OCI-LY3 (cell line): ENCODE measurements at regions not wholly inside any gene's neighbourhood (a gene's known extent, or its start where the extent isn't known, plus 50 kb on each side); places are given as distances from the start of the nearest gene placed in this dataset.

Experiments
- H2AFZ ChIP-seq: fragments of 200-600, 300-600 bp; shearing (Covaris generic); 2 replicates; pipeline ENCODE4 v1.6.0; 2014; ENCODE audit warnings: antibody characterized with exemption, low read depth, low read length
- H3K27ac ChIP-seq: fragments of 200-600, 300-600 bp; sonication (generic); 2 replicates; pipeline ENCODE4 v1.5.1; 2014; ENCODE audit warnings: mild to moderate bottlenecking, low read length, moderate library complexity, mixed read lengths
- H3K27me3 ChIP-seq: fragments of 200-600, 300-600 bp; sonication (generic); 2 replicates; pipeline ENCODE4 v1.6.1; 2014; ENCODE audit warnings: low read depth, low read length, mixed read lengths
- H3K36me3 ChIP-seq: fragments of 200-600, 300-600 bp; sonication (generic); replicated peaks from 2 replicates; pipeline ENCODE3; 2014; ENCODE audit warnings: low read depth, low read length, mixed read lengths
- H3K4me1 ChIP-seq: fragments of 300-600, 200-600 bp; sonication (generic); 2 replicates; pipeline ENCODE4 v1.6.1; 2014; ENCODE audit warnings: low read length, mixed read lengths
- H3K4me2 ChIP-seq: fragments of 200-600, 300-600 bp; sonication (generic); 2 replicates; pipeline ENCODE4 v1.6.1; 2014; ENCODE audit warnings: low read length, mixed read lengths
- H3K4me3 ChIP-seq: fragments of 300-600, 200-600 bp; sonication (generic); 2 replicates; pipeline ENCODE4 v1.5.1; 2014; ENCODE audit warnings: antibody characterized with exemption, mild to moderate bottlenecking, low read length, moderate library complexity
- H3K79me2 ChIP-seq: fragments of 300-600, 200-600 bp; shearing (Covaris generic); 2 replicates; pipeline ENCODE4 v1.6.1; 2014; ENCODE audit warnings: mild to moderate bottlenecking, low read length, mixed read lengths
- H3K9ac ChIP-seq: fragments of 300-600, 200-600 bp; shearing (Covaris generic); 2 replicates; pipeline ENCODE4 v1.6.0; 2014; ENCODE audit warnings: mild to moderate bottlenecking, low read length, moderate library complexity
- H3K9me3 ChIP-seq: fragments of 200-600, 300-600 bp; shearing (Covaris generic); 2 replicates; pipeline ENCODE4 v1.6.1; 2014; ENCODE audit warnings: low read length, mixed read lengths; ENCODE audit not compliant: insufficient read depth
- H4K20me1 ChIP-seq: fragments of 200-600, 300-600 bp; sonication (generic); 2 replicates; pipeline ENCODE4 v1.6.1; 2016; ENCODE audit warnings: low read length, mixed read lengths; ENCODE audit not compliant: insufficient read depth
- EZH2phosphoT487 ChIP-seq: fragments of 200-600 bp; shearing (Covaris generic); IDR thresholded peaks from 2 replicates; pipeline ENCODE4 v1.6.1; 2018; ENCODE audit warnings: antibody characterized with exemption, mixed run types, low read depth
- TF ChIP-seq, protein P1 (sequence below): fragments of 200-600, 300-600 bp; sonication (generic); IDR thresholded peaks from 2 replicates; pipeline ENCODE4 v1.5.1; 2014; ENCODE audit warnings: antibody characterized with exemption, low read length, low read depth

- Histone ChIP-seq H4K20me1 (no peaks in the 10 kb centered on the region), H3K4me2 (no peak overlapping the region)
- TF ChIP-seq, protein P1, sequence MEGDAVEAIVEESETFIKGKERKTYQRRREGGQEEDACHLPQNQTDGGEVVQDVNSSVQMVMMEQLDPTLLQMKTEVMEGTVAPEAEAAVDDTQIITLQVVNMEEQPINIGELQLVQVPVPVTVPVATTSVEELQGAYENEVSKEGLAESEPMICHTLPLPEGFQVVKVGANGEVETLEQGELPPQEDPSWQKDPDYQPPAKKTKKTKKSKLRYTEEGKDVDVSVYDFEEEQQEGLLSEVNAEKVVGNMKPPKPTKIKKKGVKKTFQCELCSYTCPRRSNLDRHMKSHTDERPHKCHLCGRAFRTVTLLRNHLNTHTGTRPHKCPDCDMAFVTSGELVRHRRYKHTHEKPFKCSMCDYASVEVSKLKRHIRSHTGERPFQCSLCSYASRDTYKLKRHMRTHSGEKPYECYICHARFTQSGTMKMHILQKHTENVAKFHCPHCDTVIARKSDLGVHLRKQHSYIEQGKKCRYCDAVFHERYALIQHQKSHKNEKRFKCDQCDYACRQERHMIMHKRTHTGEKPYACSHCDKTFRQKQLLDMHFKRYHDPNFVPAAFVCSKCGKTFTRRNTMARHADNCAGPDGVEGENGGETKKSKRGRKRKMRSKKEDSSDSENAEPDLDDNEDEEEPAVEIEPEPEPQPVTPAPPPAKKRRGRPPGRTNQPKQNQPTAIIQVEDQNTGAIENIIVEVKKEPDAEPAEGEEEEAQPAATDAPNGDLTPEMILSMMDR = no peak
- TF ChIP-seq EZH2phosphoT487 = no peak
These were observed 105.8 kb downstream of the TNFSF18 start for GRCh38 chr1:172944931-172945330.

GRCh38 chr1:172946814-172947507 is 103.8 kb downstream of the TNFSF18 start:
- Histone ChIP-seq H4K20me1 (no peaks in the 10 kb centered on the region), H3K36me3 (peaks cover 4% of the 10 kb centered on the region), H3K27ac (no peak overlapping the region), H3K9ac (no peak overlapping the region), H3K27me3 (no peaks in the 10 kb centered on the region), H3K79me2 (no peaks in the 10 kb centered on the region), H3K4me1 (peaks cover 20% of the 10 kb centered on the region), H3K9me3 (no peaks in the 10 kb centered on the region), H3K4me2 (no peak overlapping the region), H3K4me3 (no peak overlapping the region), H2AFZ (no peak overlapping the region)
- TF ChIP-seq, protein P1 = no peak
- no peak for TF ChIP-seq EZH2phosphoT487

More at GRCh38 chr1:172944931-172945330, 105.8 kb downstream of the TNFSF18 start:
- Histone ChIP-seq H3K9me3 (no peaks in the 10 kb centered on the region), H3K36me3 (peaks cover 4% of the 10 kb centered on the region), H2AFZ (no peak overlapping the region), H3K4me1 (peaks cover 9% of the 10 kb centered on the region), H3K9ac (no peak overlapping the region), H3K4me3 (no peak overlapping the region), H3K27me3 (no peaks in the 10 kb centered on the region), H3K79me2 (no peaks in the 10 kb centered on the region), H3K27ac (no peak overlapping the region)

- H3K4me1 ChIP-seq = peaks cover 25% of the 10 kb centered on the region
- H3K9me3 ChIP-seq = no peaks in the 10 kb centered on the region
- no peak for TF ChIP-seq EZH2phosphoT487
- TF ChIP-seq, protein P1 = no peak
- no peak overlapping the region for H2AFZ ChIP-seq
- no peak overlapping the region for H3K27ac ChIP-seq
- H3K4me2 ChIP-seq = no peak overlapping the region
- no peaks in the 10 kb centered on the region for H4K20me1 ChIP-seq
- H3K79me2 ChIP-seq = no peaks in the 10 kb centered on the region
- no peak overlapping the region for H3K9ac ChIP-seq
- no peaks in the 10 kb centered on the region for H3K27me3 ChIP-seq
- peaks cover 3% of the 10 kb centered on the region for H3K36me3 ChIP-seq
- no peak overlapping the region for H3K4me3 ChIP-seq
These were observed 102.3 kb downstream of the TNFSF18 start for GRCh38 chr1:172948457-172948856.

DNA sequence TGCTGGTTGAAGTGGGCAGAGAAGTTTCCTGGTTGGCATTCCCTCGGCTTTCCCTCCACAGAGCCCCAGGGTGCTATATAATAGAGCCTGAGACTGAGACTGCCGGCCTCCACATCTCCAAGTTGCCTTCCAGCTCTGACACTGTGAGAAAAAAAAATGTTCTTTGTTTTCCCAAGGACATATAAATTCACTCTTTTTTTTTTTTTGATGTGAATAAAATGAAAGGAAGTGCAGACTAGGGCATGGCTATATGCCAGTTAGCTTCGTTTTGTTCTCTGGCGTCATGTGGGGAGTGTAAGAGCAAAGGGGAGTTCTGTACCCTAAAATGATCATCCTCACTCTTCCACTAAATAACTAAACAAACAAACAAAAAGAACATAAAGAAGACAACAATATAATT is 101.6 kb downstream of the TNFSF18 start:
- TF ChIP-seq, protein P1 = no peak
- no peak for TF ChIP-seq EZH2phosphoT487
- Histone ChIP-seq H3K4me3 (no peak overlapping the region), H3K9ac (no peak overlapping the region), H3K36me3 (no peaks in the 10 kb centered on the region), H3K27ac (no peak overlapping the region), H3K4me1 (peaks cover 25% of the 10 kb centered on the region), H4K20me1 (no peaks in the 10 kb centered on the region), H3K79me2 (no peaks in the 10 kb centered on the region), H3K9me3 (no peaks in the 10 kb centered on the region), H2AFZ (no peak overlapping the region), H3K4me2 (no peak overlapping the region), H3K27me3 (no peaks in the 10 kb centered on the region)
